ENCODE measurements at regions not wholly inside any gene's neighbourhood (a gene's known extent, or its start where the extent isn't known, plus 50 kb on each side); places are given as distances from the start of the nearest gene placed in this dataset.

- TF ChIP-seq CTCF (conservative IDR thresholded peaks at IDR 0.05) (no peak), ZFX (IDR thresholded peaks at IDR 0.05) (no peak)
Measured at GRCh38 chr12:60101715-60102114, 505.9 kb downstream of the SLC16A7 start.
